NCI-H1105 treated with DMSO at 0.1 percent for 48 hours (cell line): ENCODE measurements at regions not wholly inside any gene's neighbourhood (a gene's known extent, or its start where the extent isn't known, plus 50 kb on each side); places are given as distances from the start of the nearest gene placed in this dataset.

ENCODE experiments used
- DNase-seq: peaks from one replicate; lab custom pipeline; 2025; lab: John Stamatoyannopoulos, UW

- no peak for DNase-seq
Measured at GRCh38 chr6:119655124-119655523, 305.6 kb upstream of the MAN1A1 start.

GRCh38 chr6:119653329-119653728 lies 303.8 kb upstream of the MAN1A1 start:
- DNase-seq: no peak

GRCh38 chr6:119649531-119649930 lies 300.0 kb upstream of the MAN1A1 start:
- no peak for DNase-seq

- no peak for DNase-seq
Measured at GRCh38 chr6:119647309-119647708, 297.7 kb upstream of the MAN1A1 start.

GRCh38 chr6:119643876-119644275 lies 294.3 kb upstream of the MAN1A1 start:
- no peak for DNase-seq

GRCh38 chr6:119637768-119638167 lies 288.2 kb upstream of the MAN1A1 start:
- DNase-seq: no peak

- no peak for DNase-seq
Measured at GRCh38 chr6:119636060-119636459, 286.5 kb upstream of the MAN1A1 start.

GRCh38 chr6:119633461-119633860 lies 283.9 kb upstream of the MAN1A1 start:
- no peak for DNase-seq

- no peak for DNase-seq
Measured at GRCh38 chr6:119630561-119631192, 281.1 kb upstream of the MAN1A1 start.

- DNase-seq: no peak
Measured at GRCh38 chr6:119628691-119629594, 279.4 kb upstream of the MAN1A1 start.

GRCh38 chr6:119627908-119628669 lies 278.5 kb upstream of the MAN1A1 start:
- DNase-seq: no peak

GRCh38 chr6:119626884-119627619 lies 277.5 kb upstream of the MAN1A1 start:
- no peak for DNase-seq

GRCh38 chr6:119620846-119621555 lies 271.4 kb upstream of the MAN1A1 start:
- DNase-seq: no peak

GRCh38 chr6:119614138-119614537 lies 264.6 kb upstream of the MAN1A1 start:
- no peak for DNase-seq

GRCh38 chr6:119612911-119613381 lies 263.4 kb upstream of the MAN1A1 start:
- DNase-seq: no peak

- no peak for DNase-seq
Measured at GRCh38 chr6:119612176-119612891, 262.8 kb upstream of the MAN1A1 start.

GRCh38 chr6:119610754-119611153 lies 261.2 kb upstream of the MAN1A1 start:
- DNase-seq: no peak

- DNase-seq: no peak
Measured at GRCh38 chr6:119610265-119610664, 260.7 kb upstream of the MAN1A1 start.

GRCh38 chr6:119609865-119610264 lies 260.3 kb upstream of the MAN1A1 start:
- DNase-seq: no peak

- DNase-seq: no peak
Measured at GRCh38 chr6:119608994-119609393, 259.4 kb upstream of the MAN1A1 start.

- no peak for DNase-seq
Measured at GRCh38 chr6:119604124-119604523, 254.6 kb upstream of the MAN1A1 start.
